HG02973 (cell line): ENCODE measurements at regions not wholly inside any gene's neighbourhood (a gene's known extent, or its start where the extent isn't known, plus 50 kb on each side); places are given as distances from the start of the nearest gene placed in this dataset.
"Not testable (repeated sequence)": the region's sequence is repeated elsewhere in the genome, so short reads cannot be mapped to it uniquely, and the experiment has no call there.

Experiments
- ATAC-seq: cut with Tn5 transposase; IDR thresholded peaks from one replicate; pipeline ENCODE4 v1.9.1; 2021; ENCODE audit warnings: moderate library complexity; ENCODE audit not compliant: unreplicated experiment

- no peak for ATAC-seq
Observed at GRCh38 chr4:135114079-135114478, 912.5 kb upstream of the PABPC4L start.

GRCh38 chr4:135098061-135098460 lies 896.5 kb upstream of the PABPC4L start:
- no peak for ATAC-seq

GRCh38 chr4:135073389-135073788 lies 871.8 kb upstream of the PABPC4L start:
- no peak for ATAC-seq

- no peak for ATAC-seq
Observed at GRCh38 chr4:135072553-135072952, 871.0 kb upstream of the PABPC4L start.

GRCh38 chr4:135065366-135065765 lies 863.8 kb upstream of the PABPC4L start:
- no peak for ATAC-seq

GRCh38 chr4:135050086-135050717 lies 848.6 kb upstream of the PABPC4L start:
- ATAC-seq, result no peak

GRCh38 chr4:135032670-135033069 lies 831.1 kb upstream of the PABPC4L start:
- no peak for ATAC-seq

GRCh38 chr4:135015771-135016170 lies 814.2 kb upstream of the PABPC4L start:
- ATAC-seq, result no peak

GRCh38 chr4:135007400-135007799 lies 805.8 kb upstream of the PABPC4L start:
- no peak for ATAC-seq

GRCh38 chr4:134999169-134999568 lies 797.6 kb upstream of the PABPC4L start:
- no peak for ATAC-seq

GRCh38 chr4:134961963-134962362 lies 760.4 kb upstream of the PABPC4L start:
- no peak for ATAC-seq

GRCh38 chr4:134958862-134959261 lies 757.3 kb upstream of the PABPC4L start:
- ATAC-seq, result no peak

GRCh38 chr4:134955059-134955458 lies 753.5 kb upstream of the PABPC4L start:
- no peak for ATAC-seq

GRCh38 chr4:134952775-134953174 lies 751.2 kb upstream of the PABPC4L start:
- ATAC-seq, result no peak

- no peak for ATAC-seq
Observed at GRCh38 chr4:134952305-134952704, 750.7 kb upstream of the PABPC4L start.

GRCh38 chr4:134948110-134948642 lies 746.6 kb upstream of the PABPC4L start:
- no peak for ATAC-seq

GRCh38 chr4:134944115-134944514 lies 742.5 kb upstream of the PABPC4L start:
- no peak for ATAC-seq

GRCh38 chr4:134936014-134936413 lies 734.4 kb upstream of the PABPC4L start:
- ATAC-seq, result no peak

GRCh38 chr4:134935320-134935719 lies 733.7 kb upstream of the PABPC4L start:
- no peak for ATAC-seq

- ATAC-seq, result no peak
Observed at GRCh38 chr4:134934036-134934808, 732.6 kb upstream of the PABPC4L start.

- ATAC-seq, result no peak
Observed at GRCh38 chr4:134915355-134915754, 713.8 kb upstream of the PABPC4L start.

- ATAC-seq, result not testable (repeated sequence)
Observed at GRCh38 chr4:134914250-134914649, 712.7 kb upstream of the PABPC4L start.
